SK-N-SH (cell line): ENCODE measurements at regions not wholly inside any gene's neighbourhood (a gene's known extent, or its start where the extent isn't known, plus 50 kb on each side); places are given as distances from the start of the nearest gene placed in this dataset.

Experiments used
- CHD2 ChIP-seq: fragments of 150-350 bp; IDR thresholded peaks from 2 replicates; pipeline ENCODE4 v1.6.1; 2018; ENCODE audit warnings: low read length; ENCODE audit not compliant: partially characterized antibody
- CTCF ChIP-seq: fragments of 200-600 bp; sonication (generic); IDR thresholded peaks from 2 replicates; pipeline ENCODE4 v1.6.1; 2017; ENCODE audit warnings: antibody characterized with exemption, mild to moderate bottlenecking, moderate library complexity
- EZH2phosphoT487 ChIP-seq: fragments of 200-600 bp; sonication (generic); IDR thresholded peaks from 2 replicates; pipeline ENCODE4 v1.6.1; 2017; ENCODE audit warnings: low read depth, mixed run types, mild to moderate bottlenecking, antibody characterized with exemption, moderate library complexity, borderline replicate concordance
- FOXJ3 ChIP-seq: sonication (generic); formaldehyde crosslinking; IDR thresholded peaks from 2 replicates; pipeline ENCODE4 v1.5.1; 2020; ENCODE audit warnings: mild to moderate bottlenecking, missing genetic modification reagents
- GABPA ChIP-seq: IDR thresholded peaks from 2 replicates; pipeline ENCODE4 v1.4.0; 2012; ENCODE audit warnings: low read depth, mild to moderate bottlenecking
- IRF3 ChIP-seq: fragments of 150-350 bp; IDR thresholded peaks from 2 replicates; pipeline ENCODE4 v1.6.1; 2016; ENCODE audit warnings: mild to moderate bottlenecking, low read depth, low read length
- JUND ChIP-seq: IDR thresholded peaks from 2 replicates; pipeline ENCODE4 v1.4.0; 2012
- MAX ChIP-seq: IDR thresholded peaks from 2 replicates; pipeline ENCODE4 v1.4.0; 2012; ENCODE audit warnings: low read depth
- PBX3 ChIP-seq: IDR thresholded peaks from 2 replicates; pipeline ENCODE4; 2012
- POLR2AphosphoS5 ChIP-seq: IDR thresholded peaks from 2 replicates; pipeline ENCODE4 v1.6.1; 2012; ENCODE audit warnings: low read depth, low read length
- RAD21 ChIP-seq: IDR thresholded peaks from 2 replicates; pipeline ENCODE4 v1.6.1; 2012; ENCODE audit warnings: mild to moderate bottlenecking, low read length
- REST ChIP-seq: IDR thresholded peaks from 2 replicates; pipeline ENCODE4 v1.6.1; 2012; ENCODE audit warnings: mild to moderate bottlenecking, low read depth, low read length, moderate library complexity
- RFX5 ChIP-seq: IDR thresholded peaks from 2 replicates; pipeline ENCODE4 v1.6.1; 2012; ENCODE audit warnings: mild to moderate bottlenecking, improper control_type of control experiment, low read length
- YY1 ChIP-seq: IDR thresholded peaks from 2 replicates; pipeline ENCODE4 v1.4.0; 2012; ENCODE audit warnings: low read depth, mild to moderate bottlenecking

- TF ChIP-seq POLR2AphosphoS5 = no peak
- TF ChIP-seq CTCF = no peak
- no peak for TF ChIP-seq PBX3
- no peak for TF ChIP-seq GABPA
- TF ChIP-seq EZH2phosphoT487 = no peak
- no peak for TF ChIP-seq REST
- no peak for TF ChIP-seq RFX5
- TF ChIP-seq MAX = no peak
- TF ChIP-seq JUND = no peak
- TF ChIP-seq IRF3 = no peak
- no peak for TF ChIP-seq YY1
- TF ChIP-seq FOXJ3 = no peak
- TF ChIP-seq RAD21 = no peak
- TF ChIP-seq CHD2 = no peak
Measured at GRCh38 chr6:154942770-154943169, 52.3 kb upstream of the TIAM2 start.
